GM18502 (cell line): ENCODE measurements at regions not wholly inside any gene's neighbourhood (a gene's known extent, or its start where the extent isn't known, plus 50 kb on each side); places are given as distances from the start of the nearest gene placed in this dataset.
"Not testable (repeated sequence)": the region's sequence is repeated elsewhere in the genome, so short reads cannot be mapped to it uniquely, and the experiment has no call there.

Source experiments
- ATAC-seq: cut with Tn5 transposase; IDR thresholded peaks from one replicate; pipeline ENCODE4 v1.9.1; 2021; ENCODE audit warnings: mild to moderate bottlenecking; ENCODE audit not compliant: unreplicated experiment, poor library complexity

GRCh38 chrX:19225909-19226308 is 103.6 kb upstream of the ADGRG2 start:
- ATAC-seq: no peak

GRCh38 chrX:19229896-19230295 is 107.6 kb upstream of the ADGRG2 start:
- ATAC-seq: not testable (repeated sequence)

GRCh38 chrX:19237901-19238300 is 105.8 kb upstream of the PDHA1 start:
- ATAC-seq: no peak

GRCh38 chrX:19243431-19243830 is 100.3 kb upstream of the PDHA1 start:
- ATAC-seq: no peak

- not testable (repeated sequence) for ATAC-seq
These were observed 98.8 kb upstream of the PDHA1 start for GRCh38 chrX:19244921-19245320.

- no peak for ATAC-seq
These were observed 97.9 kb upstream of the PDHA1 start for GRCh38 chrX:19245711-19246269.

GRCh38 chrX:19256986-19257385 is 86.7 kb upstream of the PDHA1 start:
- ATAC-seq: no peak

- ATAC-seq: not testable (repeated sequence)
These were observed 82.7 kb upstream of the PDHA1 start for GRCh38 chrX:19261026-19261425.

- no peak for ATAC-seq
These were observed 73.0 kb upstream of the PDHA1 start for GRCh38 chrX:19270727-19271126.

GRCh38 chrX:19272452-19272851 is 71.3 kb upstream of the PDHA1 start:
- ATAC-seq: no peak

GRCh38 chrX:19280636-19281035 is 63.1 kb upstream of the PDHA1 start:
- no peak for ATAC-seq

- no peak for ATAC-seq
These were observed 62.5 kb upstream of the PDHA1 start for GRCh38 chrX:19281256-19281655.

- no peak for ATAC-seq
These were observed 60.0 kb upstream of the PDHA1 start for GRCh38 chrX:19283597-19284339.

- no peak for ATAC-seq
These were observed 57.9 kb upstream of the PDHA1 start for GRCh38 chrX:19285857-19286256.

GRCh38 chrX:19291086-19291485 is 52.6 kb upstream of the PDHA1 start:
- no peak for ATAC-seq

- ATAC-seq: no peak
These were observed 50.0 kb upstream of the PDHA1 start for GRCh38 chrX:19293606-19294325.
